Karpas-422 (cell line): ENCODE measurements at regions not wholly inside any gene's neighbourhood (a gene's known extent, or its start where the extent isn't known, plus 50 kb on each side); places are given as distances from the start of the nearest gene placed in this dataset.

Experiments
- DNase-seq: peaks from one replicate; pipeline ENCODE4 v3.0.0-alpha.2; 2015
- H2AFZ ChIP-seq: fragments of 200-600 bp; sonication (generic); 2 replicates; pipeline ENCODE4 v1.6.1; 2014; ENCODE audit warnings: antibody characterized with exemption, low read length, mixed read lengths
- H3K27ac ChIP-seq: fragments of 200-600 bp; sonication (generic); 2 replicates; pipeline ENCODE4 v1.5.1; 2014; ENCODE audit warnings: mild to moderate bottlenecking, low read length, moderate library complexity
- H3K27me3 ChIP-seq: fragments of 200-600 bp; sonication (generic); 2 replicates; pipeline ENCODE4 v1.6.1; 2014; ENCODE audit warnings: low read length, mixed read lengths
- H3K36me3 ChIP-seq: fragments of 200-600 bp; sonication (generic); 2 replicates; pipeline ENCODE4 v1.6.1; 2014; ENCODE audit warnings: low read length, mixed read lengths; ENCODE audit not compliant: insufficient read depth
- H3K4me1 ChIP-seq: fragments of 200-600 bp; sonication (generic); 2 replicates; pipeline ENCODE4 v1.6.1; 2014; ENCODE audit warnings: mild to moderate bottlenecking, low read length, mixed read lengths
- H3K4me2 ChIP-seq: fragments of 200-600 bp; sonication (generic); 2 replicates; pipeline ENCODE4 v1.6.1; 2014; ENCODE audit warnings: low read length, low read depth, mild to moderate bottlenecking; ENCODE audit not compliant: poor library complexity, severe bottlenecking
- H3K4me3 ChIP-seq: fragments of 200-600 bp; sonication (generic); 2 replicates; pipeline ENCODE4 v1.5.1; 2014; ENCODE audit warnings: mild to moderate bottlenecking, antibody characterized with exemption, low read length, mixed read lengths
- H3K79me2 ChIP-seq: fragments of 200-600 bp; sonication (generic); 2 replicates; pipeline ENCODE4 v1.6.1; 2014; ENCODE audit warnings: mild to moderate bottlenecking, low read length, mixed read lengths
- H3K9ac ChIP-seq: fragments of 200-600 bp; sonication (generic); 2 replicates; pipeline ENCODE4 v1.6.0; 2014; ENCODE audit warnings: low read length
- H3K9me2 ChIP-seq: fragments of 200-600 bp; sonication (generic), shearing (Covaris generic); replicated peaks from 2 replicates; pipeline ENCODE4 v1.6.0; 2014; ENCODE audit warnings: mild to moderate bottlenecking, low read length, moderate library complexity; ENCODE audit not compliant: insufficient read depth
- H3K9me3 ChIP-seq: fragments of 300-700, 200-600 bp; sonication (generic); 2 replicates; pipeline ENCODE4 v1.6.1; 2014; ENCODE audit warnings: low read length, mixed read lengths
- H4K20me1 ChIP-seq: fragments of 200-600 bp; sonication (generic); 2 replicates; pipeline ENCODE4 v1.6.1; 2014; ENCODE audit warnings: mild to moderate bottlenecking, antibody characterized with exemption, low read length, low read depth; ENCODE audit not compliant: insufficient read depth

DNA sequence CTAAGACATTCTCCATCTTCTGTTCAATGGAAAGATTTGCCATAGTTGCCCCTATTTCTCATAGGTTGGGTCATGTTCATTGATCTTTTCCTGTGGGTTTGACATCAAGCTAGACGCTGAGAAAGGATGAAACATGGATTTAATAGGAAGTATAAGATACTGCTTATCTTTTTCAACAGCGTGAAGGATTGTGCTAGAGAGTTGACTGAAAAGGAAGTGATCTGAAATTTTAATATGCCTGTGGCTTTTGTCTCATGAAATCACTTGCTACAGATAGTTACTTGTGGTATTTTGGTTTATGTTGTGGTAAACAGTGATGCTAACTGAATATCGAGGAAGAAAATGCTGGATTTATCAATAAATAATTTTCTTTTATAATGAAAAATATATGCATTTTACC, 442.9 kb downstream of the EDEM1 start:
- H3K9me3 ChIP-seq: no peaks in the 10 kb centered on the region
- peaks cover 9% of the 10 kb centered on the region for H3K4me1 ChIP-seq
- no peak overlapping the region for H3K4me2 ChIP-seq
- H3K9me2 ChIP-seq: no peaks in the 10 kb centered on the region
- no peaks in the 10 kb centered on the region for H3K36me3 ChIP-seq
- no peak overlapping the region for H3K4me3 ChIP-seq
- H2AFZ ChIP-seq: no peak overlapping the region
- no peak overlapping the region for H3K27ac ChIP-seq
- DNase-seq: no peak
- H3K9ac ChIP-seq: no peak overlapping the region
- no peaks in the 10 kb centered on the region for H4K20me1 ChIP-seq
- H3K79me2 ChIP-seq: no peaks in the 10 kb centered on the region
- H3K27me3 ChIP-seq: 0 out of 2 replicates have a peak, but pooled peaks cover under 1% of the 10 kb centered on the region

DNA sequence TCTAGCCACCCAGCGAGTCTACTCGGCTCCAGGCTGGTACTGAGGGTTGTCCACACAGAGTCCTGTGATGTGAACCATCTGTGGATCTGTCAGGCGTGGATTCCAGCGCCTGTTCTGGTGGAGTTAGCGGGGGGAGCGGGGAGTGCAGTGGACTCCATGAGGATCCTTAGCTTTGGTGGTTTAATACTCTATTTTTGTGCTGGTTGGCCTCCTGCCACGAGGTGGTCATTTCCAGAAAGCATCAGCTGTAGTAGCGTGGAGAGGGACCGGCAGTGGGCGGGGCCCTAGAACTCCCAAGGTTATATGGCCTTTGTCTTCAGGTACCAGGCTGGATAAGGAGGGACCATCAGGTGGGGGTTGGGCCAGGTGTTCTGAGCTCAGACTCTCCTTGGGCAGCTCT, 446.5 kb downstream of the EDEM1 start:
- Histone ChIP-seq H3K79me2 (no peaks in the 10 kb centered on the region), H3K4me1 (peaks cover 19% of the 10 kb centered on the region), H4K20me1 (no peaks in the 10 kb centered on the region), H3K9me3 (no peaks in the 10 kb centered on the region), H3K9me2 (no peaks in the 10 kb centered on the region), H3K27me3 (0 out of 2 replicates have a peak, but pooled peaks cover 4% of the 10 kb centered on the region), H3K4me3 (no peak overlapping the region), H3K27ac (no peak overlapping the region), H2AFZ (no peak overlapping the region), H3K9ac (no peak overlapping the region), H3K4me2 (no peak overlapping the region), H3K36me3 (no peaks in the 10 kb centered on the region)
- no peak for DNase-seq

- Histone ChIP-seq H3K27me3 (0 out of 2 replicates have a peak, but pooled peaks cover 4% of the 10 kb centered on the region), H3K4me3 (no peak overlapping the region), H4K20me1 (no peaks in the 10 kb centered on the region), H3K9me2 (no peaks in the 10 kb centered on the region), H3K9me3 (no peaks in the 10 kb centered on the region), H2AFZ (no peak overlapping the region), H3K79me2 (no peaks in the 10 kb centered on the region), H3K4me1 (peaks cover 19% of the 10 kb centered on the region), H3K36me3 (no peaks in the 10 kb centered on the region), H3K4me2 (peak overlapping the region; percentile 30), H3K27ac (no peak overlapping the region), H3K9ac (no peak overlapping the region)
- no peak for DNase-seq
These were observed 446.9 kb downstream of the EDEM1 start for GRCh38 chr3:5634411-5634810.

DNA sequence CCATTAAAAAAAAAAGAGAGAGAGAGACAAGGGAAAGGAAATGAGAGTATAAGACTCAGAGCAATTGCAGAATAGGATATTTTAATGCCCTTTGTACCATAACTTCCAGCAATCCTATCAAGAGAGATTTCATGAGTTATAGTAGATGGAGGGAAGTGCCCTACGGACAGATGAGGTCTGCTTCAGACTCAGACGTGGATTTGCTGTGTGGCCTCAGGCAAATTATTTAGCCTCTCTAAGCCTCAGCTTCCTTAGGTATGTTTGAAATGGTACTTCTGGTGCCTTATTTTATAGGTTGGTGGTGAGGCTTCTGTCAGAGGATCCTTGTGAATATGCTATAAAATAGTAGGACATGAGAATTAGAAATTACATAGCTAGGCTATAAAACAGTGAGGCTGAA, 448.2 kb downstream of the EDEM1 start:
- peak overlapping the region; percentile 30 for H3K4me2 ChIP-seq
- no peak overlapping the region for H3K4me3 ChIP-seq
- no peak overlapping the region for H3K27ac ChIP-seq
- no peaks in the 10 kb centered on the region for H3K36me3 ChIP-seq
- H3K27me3 ChIP-seq: 0 out of 2 replicates have a peak, but pooled peaks cover 4% of the 10 kb centered on the region
- no peak overlapping the region for H2AFZ ChIP-seq
- no peaks in the 10 kb centered on the region for H3K9me2 ChIP-seq
- peaks cover 19% of the 10 kb centered on the region for H3K4me1 ChIP-seq
- no peaks in the 10 kb centered on the region for H3K9me3 ChIP-seq
- no peaks in the 10 kb centered on the region for H3K79me2 ChIP-seq
- no peak overlapping the region for H3K9ac ChIP-seq
- DNase-seq: no peak
- no peaks in the 10 kb centered on the region for H4K20me1 ChIP-seq

GRCh38 chr3:5638550-5638949, 451.0 kb downstream of the EDEM1 start:
- Histone ChIP-seq H3K9ac (no peak overlapping the region), H3K36me3 (no peaks in the 10 kb centered on the region), H3K27ac (no peak overlapping the region), H3K4me1 (peaks cover 19% of the 10 kb centered on the region), H3K9me2 (no peaks in the 10 kb centered on the region), H3K4me2 (no peak overlapping the region), H4K20me1 (no peaks in the 10 kb centered on the region), H3K79me2 (no peaks in the 10 kb centered on the region), H3K27me3 (0 out of 2 replicates have a peak, but pooled peaks cover 4% of the 10 kb centered on the region), H3K9me3 (no peaks in the 10 kb centered on the region), H2AFZ (no peak overlapping the region), H3K4me3 (no peak overlapping the region)
- no peak for DNase-seq

- no peak overlapping the region for H3K27ac ChIP-seq
- H3K4me2 ChIP-seq: no peak overlapping the region
- no peaks in the 10 kb centered on the region for H4K20me1 ChIP-seq
- H3K9me3 ChIP-seq: no peaks in the 10 kb centered on the region
- H3K27me3 ChIP-seq: no peaks in the 10 kb centered on the region
- H3K9ac ChIP-seq: no peak overlapping the region
- no peaks in the 10 kb centered on the region for H3K9me2 ChIP-seq
- no peak overlapping the region for H3K4me3 ChIP-seq
- no peak overlapping the region for H2AFZ ChIP-seq
- no peaks in the 10 kb centered on the region for H3K4me1 ChIP-seq
- DNase-seq: no peak
- no peaks in the 10 kb centered on the region for H3K79me2 ChIP-seq
- no peaks in the 10 kb centered on the region for H3K36me3 ChIP-seq
These were observed 457.5 kb downstream of the EDEM1 start for GRCh38 chr3:5644773-5645670.

- no peaks in the 10 kb centered on the region for H4K20me1 ChIP-seq
- H2AFZ ChIP-seq: no peak overlapping the region
- H3K79me2 ChIP-seq: no peaks in the 10 kb centered on the region
- no peak overlapping the region for H3K4me2 ChIP-seq
- no peaks in the 10 kb centered on the region for H3K27me3 ChIP-seq
- H3K4me1 ChIP-seq: no peaks in the 10 kb centered on the region
- H3K9ac ChIP-seq: no peak overlapping the region
- no peak overlapping the region for H3K27ac ChIP-seq
- H3K4me3 ChIP-seq: no peak overlapping the region
- no peaks in the 10 kb centered on the region for H3K9me2 ChIP-seq
- H3K36me3 ChIP-seq: no peaks in the 10 kb centered on the region
- H3K9me3 ChIP-seq: no peaks in the 10 kb centered on the region
- DNase-seq: no peak
These were observed 458.3 kb downstream of the EDEM1 start for GRCh38 chr3:5645692-5646410.

GRCh38 chr3:5650303-5650702, 462.8 kb downstream of the EDEM1 start:
- Histone ChIP-seq H2AFZ (no peak overlapping the region), H3K9ac (no peak overlapping the region), H4K20me1 (no peaks in the 10 kb centered on the region), H3K9me2 (no peaks in the 10 kb centered on the region), H3K27me3 (no peaks in the 10 kb centered on the region), H3K27ac (no peak overlapping the region), H3K79me2 (no peaks in the 10 kb centered on the region), H3K36me3 (no peaks in the 10 kb centered on the region), H3K4me2 (no peak overlapping the region), H3K4me3 (no peak overlapping the region), H3K4me1 (no peaks in the 10 kb centered on the region), H3K9me3 (no peaks in the 10 kb centered on the region)
- DNase-seq: no peak
